PC-9 (cell line): ENCODE measurements at regions not wholly inside any gene's neighbourhood (a gene's known extent, or its start where the extent isn't known, plus 50 kb on each side); places are given as distances from the start of the nearest gene placed in this dataset.

Experiments
- BruUV-seq: library from RNA; stranded (reverse); fragments of 400-500 nt; replicated peaks from 2 replicates; lab custom pipeline; 2021; lab: Mats Ljungman, UMichigan
- CTCF ChIA-PET: fragments of 300-600 bp; sonication (Branson Sonifier 250); formaldehyde crosslinking; loops from one replicate; lab custom pipeline; 2022; ENCODE audit warnings: antibody characterized with exemption; lab: Charles Lee
- POLR2A ChIA-PET: fragments of 300-600 bp; sonication (Branson Sonifier 250); formaldehyde crosslinking; loops from one replicate; lab custom pipeline; 2022; ENCODE audit warnings: antibody characterized with exemption; ENCODE audit not compliant: unreplicated experiment; lab: Charles Lee
- DNase-seq, 2 experiments: peaks; one replicate each; pipeline versions ENCODE4 v3.0.0 to v3.0.0-alpha.2; 2015 to 2022; ENCODE audit warnings: mixed read lengths in 1 of 2
- H2AFZ ChIP-seq: fragments of 200-600 bp; sonication (generic); 2 replicates; pipeline ENCODE4 v1.8.1; 2017; ENCODE audit warnings: antibody characterized with exemption
- H3F3A ChIP-seq: fragments of 200-600 bp; sonication (generic); 2 replicates; pipeline ENCODE4 v1.8.1; 2017; ENCODE audit warnings: antibody characterized with exemption, mild to moderate bottlenecking, low read depth; ENCODE audit not compliant: insufficient read depth
- H3K27ac ChIP-seq: fragments of 200-600 bp; sonication (generic); 2 replicates; pipeline ENCODE4 v1.6.1; 2016; ENCODE audit warnings: mixed run types
- H3K27me3 ChIP-seq: fragments of 200-600 bp; sonication (generic); 2 replicates; pipeline ENCODE4 v1.6.1; 2016; ENCODE audit warnings: low read depth, mixed run types; ENCODE audit not compliant: insufficient read depth
- H3K36me3 ChIP-seq: fragments of 200-600 bp; sonication (generic); 2 replicates; pipeline ENCODE4 v1.6.1; 2016; ENCODE audit warnings: low read depth, mixed run types
- H3K4me1 ChIP-seq: fragments of 200-600 bp; sonication (generic); replicated peaks from 2 replicates; pipeline ENCODE4 v1.6.1; 2016; ENCODE audit warnings: mixed run types; ENCODE audit not compliant: insufficient read depth
- H3K4me2 ChIP-seq: fragments of 200-600 bp; sonication (generic); 2 replicates; pipeline ENCODE4 v1.6.1; 2017; ENCODE audit warnings: mixed run types
- H3K4me3 ChIP-seq: fragments of 200-600 bp; sonication (generic); 2 replicates; pipeline ENCODE4 v1.6.1; 2016; ENCODE audit warnings: mixed run types
- H3K79me2 ChIP-seq: fragments of 200-600 bp; sonication (generic); 2 replicates; pipeline ENCODE4 v1.6.1; 2017; ENCODE audit warnings: low read depth, mixed run types
- H3K9me2 ChIP-seq: fragments of 200-600 bp; sonication (generic); 2 replicates; pipeline ENCODE4 v1.8.1; 2017; ENCODE audit warnings: mild to moderate bottlenecking; ENCODE audit not compliant: insufficient read depth
- H3K9me3 ChIP-seq: fragments of 200-600 bp; sonication (generic); 2 replicates; pipeline ENCODE4 v1.8.1; 2016; ENCODE audit warnings: low read depth; ENCODE audit not compliant: insufficient read depth
- H4K20me1 ChIP-seq: fragments of 200-600 bp; sonication (generic); 2 replicates; pipeline ENCODE4 v1.8.1; 2017; ENCODE audit not compliant: insufficient read depth
- EZH2 ChIP-seq: fragments of 200-600 bp; sonication (generic); IDR thresholded peaks from 2 replicates; pipeline ENCODE4 v1.8.0; 2017; ENCODE audit warnings: antibody characterized with exemption, low read depth
- intact Hi-C: fragments of 100-400 bp; cut with micrococcal nuclease; formaldehyde crosslinking; loops from one replicate; pipeline ENCODE4 v1.10.0; 2022; ENCODE audit not compliant: unreplicated experiment
- TF ChIP-seq, protein P1 (sequence below): fragments of 200-600 bp; sonication (generic); conservative IDR thresholded peaks from 2 replicates; pipeline ENCODE4 v1.6.1; 2017; ENCODE audit warnings: mixed run types, antibody characterized with exemption, mild to moderate bottlenecking, moderate library complexity

DNA sequence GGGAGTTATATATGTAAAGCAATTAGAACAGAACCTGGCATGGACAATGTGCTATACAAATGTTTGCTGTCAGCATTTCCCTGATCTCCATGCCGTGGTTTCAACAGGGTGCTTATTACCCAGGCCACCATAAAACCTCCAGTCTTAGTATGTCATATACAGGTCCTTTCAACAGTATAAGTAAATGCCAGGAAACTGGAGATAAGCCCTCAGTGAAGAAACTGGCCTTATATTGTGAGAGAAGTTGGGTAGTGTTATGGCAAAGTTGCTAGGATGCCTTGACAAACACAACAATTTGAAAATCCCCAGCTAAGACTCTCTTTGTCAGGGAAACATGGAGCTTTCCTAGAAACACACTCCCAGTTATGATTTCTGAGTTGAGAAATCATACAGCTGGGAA lies 850.2 kb upstream of the ADAMTS5 start:
- H3K4me3 ChIP-seq: no peak overlapping the region
- no peak overlapping the region for H3K4me2 ChIP-seq
- ChIA-PET POLR2A (no interaction called here), CTCF (no interaction called here)
- H3F3A ChIP-seq: no peaks in the 10 kb centered on the region
- BruUV-seq: no TSS peak
- TF ChIP-seq EZH2: no peak
- TF ChIP-seq, protein P1, sequence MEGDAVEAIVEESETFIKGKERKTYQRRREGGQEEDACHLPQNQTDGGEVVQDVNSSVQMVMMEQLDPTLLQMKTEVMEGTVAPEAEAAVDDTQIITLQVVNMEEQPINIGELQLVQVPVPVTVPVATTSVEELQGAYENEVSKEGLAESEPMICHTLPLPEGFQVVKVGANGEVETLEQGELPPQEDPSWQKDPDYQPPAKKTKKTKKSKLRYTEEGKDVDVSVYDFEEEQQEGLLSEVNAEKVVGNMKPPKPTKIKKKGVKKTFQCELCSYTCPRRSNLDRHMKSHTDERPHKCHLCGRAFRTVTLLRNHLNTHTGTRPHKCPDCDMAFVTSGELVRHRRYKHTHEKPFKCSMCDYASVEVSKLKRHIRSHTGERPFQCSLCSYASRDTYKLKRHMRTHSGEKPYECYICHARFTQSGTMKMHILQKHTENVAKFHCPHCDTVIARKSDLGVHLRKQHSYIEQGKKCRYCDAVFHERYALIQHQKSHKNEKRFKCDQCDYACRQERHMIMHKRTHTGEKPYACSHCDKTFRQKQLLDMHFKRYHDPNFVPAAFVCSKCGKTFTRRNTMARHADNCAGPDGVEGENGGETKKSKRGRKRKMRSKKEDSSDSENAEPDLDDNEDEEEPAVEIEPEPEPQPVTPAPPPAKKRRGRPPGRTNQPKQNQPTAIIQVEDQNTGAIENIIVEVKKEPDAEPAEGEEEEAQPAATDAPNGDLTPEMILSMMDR: no peak
- no peaks in the 10 kb centered on the region for H4K20me1 ChIP-seq
- no peaks in the 10 kb centered on the region for H3K9me2 ChIP-seq
- intact Hi-C loops: no loop called here
- H3K79me2 ChIP-seq: no peaks in the 10 kb centered on the region
- no peak overlapping the region for H3K27ac ChIP-seq
- H2AFZ ChIP-seq: no peak overlapping the region
- no peaks in the 10 kb centered on the region for H3K27me3 ChIP-seq
- H3K9me3 ChIP-seq: no peaks in the 10 kb centered on the region
- no peak for DNase-seq
- no peaks in the 10 kb centered on the region for H3K4me1 ChIP-seq
- H3K36me3 ChIP-seq: no peaks in the 10 kb centered on the region

GRCh38 chr21:27816301-27816700 lies 849.4 kb upstream of the ADAMTS5 start:
- Histone ChIP-seq H3K36me3 (no peaks in the 10 kb centered on the region), H3K4me1 (no peaks in the 10 kb centered on the region), H3F3A (no peaks in the 10 kb centered on the region), H4K20me1 (no peaks in the 10 kb centered on the region), H3K9me3 (no peaks in the 10 kb centered on the region), H3K4me3 (no peak overlapping the region), H3K4me2 (no peak overlapping the region), H3K27ac (no peak overlapping the region), H3K9me2 (no peaks in the 10 kb centered on the region), H3K79me2 (no peaks in the 10 kb centered on the region), H2AFZ (no peak overlapping the region), H3K27me3 (no peaks in the 10 kb centered on the region)
- DNase-seq: no peak
- no peak for TF ChIP-seq EZH2
- TF ChIP-seq, protein P1: no peak
- CTCF ChIA-PET: no interaction called here
- intact Hi-C loops: no loop called here
- no TSS peak for BruUV-seq
- POLR2A ChIA-PET: no interaction called here

DNA sequence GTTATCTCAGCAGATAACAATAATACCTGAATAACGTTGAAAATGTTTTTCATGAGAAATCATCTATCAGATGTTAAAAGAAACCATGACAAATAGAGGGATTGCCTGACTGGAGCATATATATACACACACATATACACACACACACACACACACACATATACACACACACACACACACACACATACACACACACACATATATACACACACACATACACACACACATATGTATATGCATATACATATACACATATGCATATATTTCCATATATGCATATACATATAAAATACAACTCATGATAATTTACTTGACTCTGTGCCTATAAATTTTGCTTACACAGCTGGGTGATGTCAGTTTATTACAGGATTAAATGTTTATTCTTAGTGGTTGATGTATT lies 847.3 kb upstream of the ADAMTS5 start:
- BruUV-seq: no TSS peak
- intact Hi-C loops: no loop called here
- DNase-seq: no peak

More for the DNA sequence above, 847.3 kb upstream of the ADAMTS5 start:
- Histone ChIP-seq H4K20me1 (no peaks in the 10 kb centered on the region), H2AFZ (no peak overlapping the region), H3K4me1 (no peaks in the 10 kb centered on the region), H3F3A (no peaks in the 10 kb centered on the region), H3K4me3 (no peak overlapping the region), H3K9me2 (no peaks in the 10 kb centered on the region), H3K79me2 (no peaks in the 10 kb centered on the region), H3K27me3 (no peaks in the 10 kb centered on the region), H3K27ac (no peak overlapping the region), H3K36me3 (no peaks in the 10 kb centered on the region), H3K4me2 (no peak overlapping the region), H3K9me3 (no peaks in the 10 kb centered on the region)
- no peak for TF ChIP-seq EZH2
- TF ChIP-seq, protein P1: no peak
- CTCF ChIA-PET: no interaction called here
- POLR2A ChIA-PET: no interaction called here
